Activated T-cell treated with anti-CD3 and anti-CD28 coated beads, Interleukin-2, amount 50 U/mL, for 72 hours (primary cell): ENCODE measurements at regions not wholly inside any gene's neighbourhood (a gene's known extent, or its start where the extent isn't known, plus 50 kb on each side); places are given as distances from the start of the nearest gene placed in this dataset.

ENCODE experiments used
- ATAC-seq, 2 donors: fragments of 150-1000 bp; cut with Tn5 transposase; replicated peaks in 1 of 2; 2 replicates each; pipeline ENCODE4 v1.10.0; 2021; ENCODE audit warnings: moderate library complexity in 2 of 2, mild to moderate bottlenecking in 1 of 2
- DNase-seq, 2 donors: peaks; one replicate each; pipeline ENCODE4 v3.0.0; 2021 to 2022; ENCODE audit warnings: mixed read lengths in 1 of 2
- H3K27ac Mint-ChIP-seq: one replicate; pipeline ENCODE4 v1.8.0; 2022; ENCODE audit warnings: mild to moderate bottlenecking, moderate library complexity, mixed read lengths
- H3K27me3 Mint-ChIP-seq: one replicate; pipeline ENCODE4 v1.8.0; 2022; ENCODE audit warnings: low read depth, mixed read lengths
- H3K36me3 Mint-ChIP-seq, 2 donors: one replicate each; pipeline ENCODE4 v1.8.0; 2022; ENCODE audit warnings: mixed read lengths in 2 of 2, mild to moderate bottlenecking in 1 of 2; ENCODE audit not compliant: insufficient read depth in 2 of 2
- H3K4me1 Mint-ChIP-seq: one replicate; pipeline ENCODE4 v1.8.0; 2022; ENCODE audit warnings: low read depth, mixed read lengths
- H3K4me3 Mint-ChIP-seq, 2 donors: one replicate each; pipeline ENCODE4 v1.8.0; 2022; ENCODE audit warnings: mild to moderate bottlenecking in 2 of 2, mixed read lengths in 2 of 2, moderate library complexity in 2 of 2
- H3K9me3 Mint-ChIP-seq, 2 donors: one replicate each; pipeline ENCODE4 v1.8.0; 2022; ENCODE audit warnings: mixed read lengths in 2 of 2

DNA sequence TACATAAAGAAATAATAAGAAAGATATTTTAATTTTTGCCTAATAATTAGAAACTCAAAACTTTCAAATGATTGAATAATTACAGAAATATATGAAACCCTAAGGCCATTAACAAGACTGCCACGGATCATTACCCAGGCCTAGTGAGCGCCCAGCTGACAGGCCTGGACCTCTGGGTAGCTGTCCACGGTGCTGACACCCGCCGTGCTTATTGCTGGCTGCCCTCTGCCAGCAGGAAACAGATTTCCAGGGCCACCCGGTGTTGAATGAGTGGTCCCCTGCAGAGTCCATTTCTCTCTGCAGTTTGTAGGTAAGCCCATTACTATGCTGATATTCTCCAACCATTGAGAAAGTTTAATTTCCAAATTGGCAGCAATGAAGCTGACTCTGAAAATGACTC, 254.4 kb upstream of the GJB5 start:
- no peak overlapping the region for H3K4me3 Mint-ChIP-seq
- H3K27ac Mint-ChIP-seq: no peak overlapping the region
- no peak for ATAC-seq
- H3K4me1 Mint-ChIP-seq: no peaks in the 10 kb centered on the region
- peaks cover 0 to 3% of the 10 kb centered on the region in 2 donors for H3K9me3 Mint-ChIP-seq
- H3K36me3 Mint-ChIP-seq: peaks cover 0 to 1% of the 10 kb centered on the region in 2 donors
- DNase-seq: no peak
- H3K27me3 Mint-ChIP-seq: no peaks in the 10 kb centered on the region

DNA sequence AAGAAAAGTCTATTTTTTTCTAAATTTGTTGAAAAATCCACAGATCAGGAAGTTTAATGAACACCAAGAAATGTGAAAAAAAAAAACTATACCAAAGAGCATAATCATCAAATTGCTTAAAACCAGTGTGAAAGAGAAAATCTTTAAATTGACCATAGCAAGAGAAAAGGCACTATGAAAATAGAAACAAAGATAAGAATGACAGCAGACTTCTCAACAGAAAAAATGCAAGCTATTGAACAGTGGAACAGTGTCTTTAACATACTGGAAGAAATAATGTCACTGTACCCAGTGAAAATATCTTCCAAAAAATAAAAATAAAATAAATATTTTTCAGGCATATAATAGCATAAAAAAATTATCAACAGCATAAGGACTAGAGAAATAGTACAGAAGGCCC, 243.0 kb upstream of the GJB5 start:
- no peaks in the 10 kb centered on the region for H3K4me1 Mint-ChIP-seq
- H3K9me3 Mint-ChIP-seq: peaks cover 10% of the 10 kb centered on the region in 2 donors
- H3K27me3 Mint-ChIP-seq: no peaks in the 10 kb centered on the region
- no peak for DNase-seq
- no peak overlapping the region for H3K27ac Mint-ChIP-seq
- ATAC-seq: no peak
- H3K36me3 Mint-ChIP-seq: peaks cover 2 to 6% of the 10 kb centered on the region in 2 donors
- H3K4me3 Mint-ChIP-seq: no peak overlapping the region

DNA sequence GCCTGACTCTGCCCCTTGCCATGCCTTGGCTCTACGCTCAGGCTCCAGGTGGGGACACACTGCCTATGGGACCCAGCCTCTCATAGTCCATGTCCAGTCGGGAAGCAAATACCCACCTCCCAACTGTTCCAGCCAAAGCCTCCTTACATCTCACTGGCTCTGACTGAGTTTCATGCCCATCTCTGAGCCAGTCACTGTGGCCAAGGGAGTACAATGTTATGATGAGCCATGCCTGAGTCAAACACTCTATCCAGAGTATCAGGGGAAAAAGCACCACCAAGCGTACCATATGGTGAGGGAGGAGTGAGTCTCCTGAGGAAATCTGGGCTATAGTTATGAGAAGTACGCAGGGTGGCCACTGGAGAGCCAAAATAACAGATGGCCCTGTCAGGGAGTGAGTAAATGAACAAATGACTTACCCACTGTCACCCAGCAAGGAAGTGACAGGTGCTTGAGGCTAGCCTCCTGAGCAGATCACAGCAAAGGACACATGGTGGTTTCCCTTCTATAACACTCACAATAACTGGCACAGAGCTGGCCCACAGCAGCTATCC, 236.6 kb upstream of the GJB5 start:
- DNase-seq: no peak
- no peaks in the 10 kb centered on the region for H3K36me3 Mint-ChIP-seq
- H3K27me3 Mint-ChIP-seq: peaks cover 7% of the 10 kb centered on the region
- H3K27ac Mint-ChIP-seq: no peak overlapping the region
- H3K4me1 Mint-ChIP-seq: no peaks in the 10 kb centered on the region
- H3K9me3 Mint-ChIP-seq: peaks cover 0 to 1% of the 10 kb centered on the region in 2 donors
- no peak overlapping the region for H3K4me3 Mint-ChIP-seq
- ATAC-seq: no peak

DNA sequence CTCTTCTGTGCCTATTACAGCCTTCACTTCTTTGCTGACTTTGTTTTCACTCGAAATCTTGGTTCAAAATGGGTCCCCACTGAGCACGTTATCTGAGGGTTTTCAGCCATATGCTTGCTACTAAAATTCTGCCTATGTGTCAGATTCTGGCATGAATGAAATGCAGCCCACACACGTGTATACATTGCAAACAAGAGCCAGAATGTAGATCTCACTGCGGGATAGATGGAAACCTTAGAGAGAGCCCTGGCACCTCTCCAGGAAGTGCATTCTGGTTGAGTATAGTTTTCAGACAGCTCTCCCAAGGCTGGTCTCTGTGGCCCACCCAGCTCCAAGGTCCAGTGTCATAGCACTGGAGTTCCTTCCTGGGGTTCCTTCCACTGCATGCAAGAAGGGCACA, 234.7 kb upstream of the GJB5 start:
- peaks cover 14% of the 10 kb centered on the region for H3K27me3 Mint-ChIP-seq
- ATAC-seq (no peak), DNase-seq (no peak)
- H3K4me3 Mint-ChIP-seq: no peak overlapping the region
- peaks cover 0 to 1% of the 10 kb centered on the region in 2 donors for H3K9me3 Mint-ChIP-seq
- H3K36me3 Mint-ChIP-seq: no peaks in the 10 kb centered on the region
- no peak overlapping the region for H3K27ac Mint-ChIP-seq
- no peaks in the 10 kb centered on the region for H3K4me1 Mint-ChIP-seq

DNA sequence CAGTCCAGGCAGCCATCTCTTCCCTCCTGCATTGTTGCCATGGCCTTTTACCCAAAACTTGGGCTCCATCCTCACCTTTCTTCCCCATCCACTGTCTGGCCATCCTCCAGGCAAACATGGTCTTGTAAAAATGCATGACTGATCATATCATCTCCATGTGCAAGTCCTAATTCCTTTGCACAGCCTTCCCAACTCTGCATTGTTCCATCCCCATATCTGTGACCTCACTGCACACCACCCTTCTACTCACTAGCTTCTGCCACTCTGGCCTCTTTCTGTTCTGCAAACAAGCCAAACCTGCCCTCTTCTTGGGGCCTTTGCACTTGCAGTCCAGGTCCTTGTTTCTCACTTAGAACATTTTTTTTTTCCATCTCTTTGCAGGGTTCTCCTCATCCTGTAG, 230.1 kb upstream of the GJB5 start:
- ATAC-seq (no peak), DNase-seq (no peak)
- no peaks in the 10 kb centered on the region for H3K36me3 Mint-ChIP-seq
- peaks cover 21% of the 10 kb centered on the region for H3K27me3 Mint-ChIP-seq
- H3K4me3 Mint-ChIP-seq: no peak overlapping the region
- no peaks in the 10 kb centered on the region for H3K4me1 Mint-ChIP-seq
- H3K27ac Mint-ChIP-seq: no peak overlapping the region
- peaks cover 0 to 1% of the 10 kb centered on the region in 2 donors for H3K9me3 Mint-ChIP-seq

DNA sequence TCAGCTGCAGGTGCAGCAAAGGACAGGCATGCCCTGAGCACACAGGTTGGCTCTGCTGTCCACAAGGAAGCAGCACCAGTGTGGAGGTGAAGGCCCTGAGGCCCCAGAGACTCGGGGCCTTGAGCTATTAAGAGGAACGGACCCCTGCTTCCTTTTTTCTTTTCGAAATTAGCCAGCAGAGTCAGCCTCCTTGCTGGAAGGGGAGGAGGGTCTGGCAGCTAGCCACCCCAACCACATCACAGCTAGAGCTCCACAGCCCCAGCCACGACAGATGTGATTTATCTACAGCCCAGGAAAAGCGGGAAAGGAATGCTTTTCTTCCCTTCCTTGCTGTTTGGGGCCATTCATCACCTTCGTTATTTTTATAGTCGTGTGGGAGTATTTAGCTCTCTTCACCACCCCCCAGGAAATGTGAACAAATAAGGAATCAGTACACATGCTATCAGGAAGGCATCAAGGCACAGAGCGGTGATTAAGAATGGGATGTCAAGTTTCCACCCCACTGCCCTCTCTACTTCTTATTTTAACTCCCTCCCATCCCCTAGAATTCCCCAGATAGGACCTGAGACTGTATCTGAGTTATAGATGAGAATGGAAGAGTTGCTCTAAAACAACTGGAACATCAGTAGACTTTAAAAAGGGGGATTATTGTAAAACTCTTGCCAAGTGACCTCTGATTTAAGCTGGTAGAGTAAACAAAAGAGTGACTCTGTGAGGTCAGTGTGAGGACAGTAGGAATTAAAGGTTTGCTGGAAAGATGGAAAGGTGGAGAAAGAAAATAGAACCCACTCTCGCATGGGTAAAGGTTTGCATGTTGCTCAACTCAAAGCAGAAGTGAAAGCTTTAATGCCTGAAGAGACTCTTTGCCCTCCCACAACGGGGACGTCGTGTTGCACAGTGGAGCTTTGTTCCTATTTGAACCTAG, 224.7 kb upstream of the GJB5 start:
- Mint-ChIP-seq H3K36me3 (no peaks in the 10 kb centered on the region), H3K27me3 (peaks cover 23% of the 10 kb centered on the region), H3K9me3 (no peaks in the 10 kb centered on the region), H3K4me3 (no peak overlapping the region), H3K4me1 (no peaks in the 10 kb centered on the region), H3K27ac (no peak overlapping the region)
- ATAC-seq: no peak
- no peak for DNase-seq

DNA sequence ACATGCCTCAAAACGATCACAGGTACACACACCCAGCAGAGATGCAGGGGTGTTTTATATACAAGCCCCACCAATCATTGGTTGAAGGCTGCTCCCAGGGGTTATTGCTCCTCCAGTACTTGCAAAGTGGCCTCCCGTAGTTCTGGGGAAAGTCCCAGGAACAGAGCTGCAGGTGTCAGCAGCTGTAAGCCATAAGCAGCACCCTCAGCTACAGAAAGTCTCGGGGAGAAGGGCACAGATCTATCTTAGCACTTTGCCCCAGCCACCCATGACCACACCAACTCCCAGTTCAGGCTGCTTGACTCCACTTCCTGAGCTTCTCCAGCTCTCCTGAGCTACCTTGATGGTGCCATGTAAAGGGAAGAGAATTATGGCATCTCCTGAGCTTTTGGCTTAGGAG, 222.7 kb upstream of the GJB5 start:
- no peak overlapping the region for H3K4me3 Mint-ChIP-seq
- no peaks in the 10 kb centered on the region for H3K36me3 Mint-ChIP-seq
- no peaks in the 10 kb centered on the region for H3K4me1 Mint-ChIP-seq
- H3K9me3 Mint-ChIP-seq: no peaks in the 10 kb centered on the region
- H3K27me3 Mint-ChIP-seq: peaks cover 23% of the 10 kb centered on the region
- DNase-seq (no peak), ATAC-seq (no peak)
- no peak overlapping the region for H3K27ac Mint-ChIP-seq

DNA sequence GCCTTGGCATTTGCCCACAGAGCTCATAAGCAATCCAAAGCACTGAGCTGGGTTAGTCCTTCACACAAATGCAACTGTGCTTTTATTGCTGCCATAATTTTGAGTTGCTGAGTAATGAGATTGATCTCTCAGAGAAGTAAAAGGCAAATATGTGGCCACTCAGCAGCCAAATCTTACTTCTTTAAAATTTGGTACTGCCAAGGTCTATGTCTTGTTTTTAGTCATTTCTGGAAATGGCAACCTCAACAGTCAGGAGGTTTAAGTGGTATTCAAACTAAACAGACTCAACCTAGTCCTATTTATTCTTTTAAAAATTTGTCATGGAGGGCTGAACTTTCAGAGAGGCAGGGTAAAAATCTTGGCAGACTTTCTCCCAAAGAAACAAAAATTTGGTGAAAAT, 216.4 kb upstream of the GJB5 start:
- Mint-ChIP-seq H3K4me3 (no peak overlapping the region), H3K27ac (no peak overlapping the region), H3K36me3 (no peaks in the 10 kb centered on the region), H3K27me3 (peaks cover 18% of the 10 kb centered on the region), H3K9me3 (no peaks in the 10 kb centered on the region), H3K4me1 (no peaks in the 10 kb centered on the region)
- ATAC-seq: no peak
- DNase-seq: no peak

DNA sequence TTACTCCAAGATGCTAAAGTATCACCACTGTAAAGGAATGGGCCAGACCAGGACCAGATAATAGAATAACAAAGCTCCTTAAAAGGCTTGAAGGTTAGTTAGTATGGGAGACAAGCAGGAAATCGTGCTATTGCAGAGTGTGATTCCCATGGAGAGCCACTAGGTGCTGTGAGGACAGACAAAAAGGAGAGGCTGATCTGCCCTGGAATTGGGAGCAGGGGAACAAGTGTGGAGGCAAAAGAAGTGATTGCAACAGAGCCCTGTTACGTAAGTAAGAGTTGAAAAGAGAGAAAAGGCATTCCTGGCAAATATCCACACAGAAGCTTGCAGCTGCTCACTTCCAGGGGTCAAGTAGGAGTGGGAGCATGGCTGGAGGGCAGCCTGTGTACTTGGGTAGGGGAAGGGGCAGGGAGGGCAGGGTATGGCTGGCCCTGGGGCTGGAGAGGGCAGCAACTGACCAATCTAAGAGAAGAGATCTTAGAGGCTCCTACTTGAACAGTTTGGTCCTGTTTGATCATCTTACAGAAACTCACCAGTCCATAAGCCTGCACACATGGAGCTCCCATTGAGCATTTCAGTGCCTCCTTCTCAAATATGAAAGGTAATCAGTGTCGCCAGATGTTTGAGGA, 207.7 kb upstream of the GJB5 start:
- Mint-ChIP-seq H3K4me1 (no peaks in the 10 kb centered on the region), H3K4me3 (no peak overlapping the region), H3K36me3 (peaks cover 0 to 1% of the 10 kb centered on the region in 2 donors), H3K27ac (no peak overlapping the region), H3K27me3 (peaks cover 28% of the 10 kb centered on the region), H3K9me3 (peaks cover 0 to 4% of the 10 kb centered on the region in 2 donors)
- DNase-seq: no peak
- ATAC-seq: no peak

DNA sequence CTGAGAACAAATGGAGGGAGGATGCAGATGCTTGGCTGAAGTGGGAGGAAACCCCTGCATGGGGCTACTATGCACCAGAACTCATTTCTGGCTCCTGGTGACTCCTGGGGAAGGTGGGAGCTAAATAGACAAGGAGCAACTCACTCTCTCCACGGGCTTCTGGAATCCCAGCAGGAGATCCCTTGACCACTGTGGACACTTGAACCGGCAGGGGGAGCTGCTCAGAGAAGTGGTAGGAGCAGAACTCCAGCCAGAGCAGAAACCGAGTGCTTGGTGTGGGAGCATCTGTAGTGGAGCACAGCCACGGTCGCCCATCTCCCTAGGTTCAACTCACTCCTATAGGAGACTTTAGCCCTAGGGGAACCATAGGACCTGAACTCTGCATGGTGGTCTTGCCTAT, 205.6 kb upstream of the GJB5 start:
- H3K9me3 Mint-ChIP-seq: peaks cover 2 to 6% of the 10 kb centered on the region in 2 donors
- DNase-seq (no peak), ATAC-seq (no peak)
- no peaks in the 10 kb centered on the region for H3K4me1 Mint-ChIP-seq
- no peak overlapping the region for H3K27ac Mint-ChIP-seq
- H3K4me3 Mint-ChIP-seq: no peak overlapping the region
- peaks cover 0 to 1% of the 10 kb centered on the region in 2 donors for H3K36me3 Mint-ChIP-seq
- H3K27me3 Mint-ChIP-seq: peaks cover 28% of the 10 kb centered on the region

DNA sequence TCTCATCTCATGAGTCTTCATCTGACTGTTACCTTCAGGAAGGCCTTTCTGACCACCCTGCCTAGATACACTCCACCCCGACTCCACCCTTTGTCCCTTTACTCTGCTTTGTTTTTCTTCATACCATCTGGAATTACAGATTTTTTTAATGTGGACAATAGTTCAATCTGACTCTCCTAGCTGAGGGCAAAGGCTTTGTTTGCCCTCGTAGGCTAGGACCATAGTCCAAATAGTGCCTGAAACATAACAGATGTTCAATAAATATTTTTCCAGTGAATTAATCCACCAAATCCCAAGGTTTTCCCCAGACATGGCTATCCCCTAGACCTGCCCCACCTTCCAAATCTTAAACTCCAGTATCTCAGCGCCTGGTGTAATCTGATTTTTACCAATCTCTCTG, 176.5 kb upstream of the GJB5 start:
- H3K27ac Mint-ChIP-seq: no peak overlapping the region
- no peak overlapping the region for H3K4me3 Mint-ChIP-seq
- ATAC-seq (no peak), DNase-seq (no peak)
- H3K36me3 Mint-ChIP-seq: no peaks in the 10 kb centered on the region
- peaks cover 31% of the 10 kb centered on the region for H3K27me3 Mint-ChIP-seq
- no peaks in the 10 kb centered on the region for H3K4me1 Mint-ChIP-seq
- peaks cover 0 to 3% of the 10 kb centered on the region in 2 donors for H3K9me3 Mint-ChIP-seq

DNA sequence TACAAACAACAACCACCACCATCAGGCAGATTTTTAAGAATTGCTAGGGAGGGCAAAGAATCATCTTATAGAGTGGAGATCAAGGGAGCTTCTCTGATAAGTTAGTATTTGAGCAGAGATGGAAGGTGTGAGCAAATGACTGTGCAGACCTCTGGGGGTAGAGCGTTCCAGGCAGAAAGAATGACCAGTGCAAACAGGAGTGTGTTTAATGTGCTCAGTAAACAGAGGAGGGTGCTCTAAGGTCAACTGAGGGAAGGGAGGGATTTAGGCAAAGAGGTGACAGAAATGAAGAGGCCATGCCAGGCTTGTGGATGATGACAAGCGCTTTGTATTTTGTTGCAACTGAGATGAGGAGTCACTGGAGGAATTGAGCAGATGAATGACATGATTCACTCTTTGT, 172.5 kb upstream of the GJB5 start:
- no peak overlapping the region for H3K4me3 Mint-ChIP-seq

DNA sequence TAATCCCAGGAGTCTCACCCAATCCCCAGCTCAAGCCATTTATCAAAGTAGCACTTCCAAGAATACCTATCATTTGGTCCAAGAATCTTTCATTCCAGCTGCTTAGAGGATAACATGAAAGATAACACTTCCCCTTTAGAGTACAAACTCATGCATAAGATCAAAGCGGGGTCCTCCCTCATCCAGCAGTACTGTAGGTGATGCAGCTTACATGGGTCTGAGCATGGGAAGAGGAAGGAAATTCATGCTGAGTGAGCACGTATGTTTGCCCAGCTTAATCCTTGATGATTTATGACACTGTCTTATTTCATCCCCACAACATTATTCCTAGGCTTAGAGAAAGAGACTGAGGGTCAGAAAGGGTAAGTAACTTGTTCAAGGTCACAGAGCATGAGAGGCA, 167.1 kb upstream of the GJB5 start:
- Mint-ChIP-seq H3K27ac (no peak overlapping the region), H3K27me3 (peaks cover 8% of the 10 kb centered on the region), H3K4me1 (no peaks in the 10 kb centered on the region), H3K4me3 (no peak overlapping the region), H3K36me3 (no peaks in the 10 kb centered on the region), H3K9me3 (no peaks in the 10 kb centered on the region)
- no peak for DNase-seq
- no peak for ATAC-seq

More for the DNA sequence above, 172.5 kb upstream of the GJB5 start:
- Mint-ChIP-seq H3K27ac (no peak overlapping the region), H3K9me3 (peaks cover 0 to 3% of the 10 kb centered on the region in 2 donors), H3K36me3 (no peaks in the 10 kb centered on the region), H3K27me3 (peaks cover 25% of the 10 kb centered on the region), H3K4me1 (no peaks in the 10 kb centered on the region)
- ATAC-seq (no peak), DNase-seq (no peak)
